ENCODE measurements at regions not wholly inside any gene's neighbourhood (a gene's known extent, or its start where the extent isn't known, plus 50 kb on each side); places are given as distances from the start of the nearest gene placed in this dataset.

DNA sequence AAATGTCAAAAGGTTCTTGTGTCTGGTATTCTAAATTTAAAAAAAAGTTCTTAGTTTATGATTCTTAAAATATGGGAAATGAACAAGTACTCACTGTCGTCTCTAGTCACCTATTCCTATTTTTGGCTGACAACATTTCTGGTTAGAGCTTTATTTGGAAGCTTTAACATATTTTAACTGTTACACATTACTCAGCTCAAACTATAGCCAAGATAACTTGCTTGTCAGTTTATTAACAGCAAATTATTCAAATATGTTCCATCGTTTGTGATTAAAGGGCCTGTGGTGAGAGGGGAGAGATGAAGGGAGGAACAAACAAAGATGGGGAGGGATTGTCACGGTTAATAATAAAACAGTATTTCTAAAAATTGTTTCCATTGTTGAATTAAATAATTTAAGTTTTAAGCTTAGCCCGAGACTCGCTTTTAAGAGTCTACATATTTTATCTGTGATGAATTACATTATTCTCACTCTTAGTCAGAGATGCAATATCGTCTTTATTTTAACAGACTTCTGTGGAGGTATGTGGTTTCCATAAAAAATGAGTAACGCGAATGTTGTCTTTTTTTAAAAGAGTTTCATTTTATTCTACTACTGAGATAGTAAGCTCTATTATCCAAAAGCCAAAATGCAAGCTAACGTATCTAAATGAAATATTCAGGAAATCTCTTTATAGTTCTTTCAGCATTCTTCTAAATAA, 321.9 kb upstream of the PMFBP1 start:
- H3K27ac ChIP-seq = no peak overlapping the region
- TF ChIP-seq ZFX (IDR thresholded peaks at IDR 0.05) = no peak
- no peak for TF ChIP-seq CTCF (conservative IDR thresholded peaks at IDR 0.05)

DNA sequence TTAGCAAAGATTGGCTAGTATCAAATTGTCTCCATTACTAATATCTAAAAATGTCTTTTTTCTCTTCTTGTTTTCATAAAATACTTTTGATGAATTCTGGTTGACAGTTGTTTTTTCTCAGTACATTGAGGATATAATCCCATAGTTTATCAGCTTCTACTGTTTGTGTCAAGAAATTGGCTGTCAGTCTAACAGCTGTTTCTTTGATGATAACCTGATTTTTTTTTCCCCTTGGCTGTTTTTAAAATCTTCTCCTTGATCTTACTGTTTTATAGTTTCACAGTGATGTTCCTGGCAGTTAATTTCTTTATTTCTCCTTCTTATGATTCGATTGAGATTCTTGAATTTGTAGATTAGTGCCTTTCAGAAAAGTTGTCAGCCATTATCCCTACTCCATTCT, 315.3 kb upstream of the PMFBP1 start:
- TF ChIP-seq CTCF (conservative IDR thresholded peaks at IDR 0.05) (no peak), ZFX (IDR thresholded peaks at IDR 0.05) (no peak)

GRCh38 chr16:72482695-72483094, 310.7 kb upstream of the PMFBP1 start:
- no peak for TF ChIP-seq CTCF (conservative IDR thresholded peaks at IDR 0.05)
- no peak for TF ChIP-seq ZFX (IDR thresholded peaks at IDR 0.05)
- no peak overlapping the region for H3K27ac ChIP-seq

More for the DNA sequence above, 315.3 kb upstream of the PMFBP1 start:
- H3K27ac ChIP-seq = no peak overlapping the region

- H3K27ac ChIP-seq = no peak overlapping the region
- TF ChIP-seq ZFX (IDR thresholded peaks at IDR 0.05) = no peak
- TF ChIP-seq CTCF (conservative IDR thresholded peaks at IDR 0.05) = no peak
Measured at GRCh38 chr16:72481419-72481818, 309.5 kb upstream of the PMFBP1 start.

GRCh38 chr16:72480911-72481310, 309.0 kb upstream of the PMFBP1 start:
- H3K27ac ChIP-seq = no peak overlapping the region
- TF ChIP-seq CTCF (conservative IDR thresholded peaks at IDR 0.05) (no peak), ZFX (IDR thresholded peaks at IDR 0.05) (no peak)

GRCh38 chr16:72475688-72476087, 303.7 kb upstream of the PMFBP1 start:
- H3K27ac ChIP-seq = no peak overlapping the region
- TF ChIP-seq CTCF (conservative IDR thresholded peaks at IDR 0.05) = no peak
- TF ChIP-seq ZFX (IDR thresholded peaks at IDR 0.05) = no peak

DNA sequence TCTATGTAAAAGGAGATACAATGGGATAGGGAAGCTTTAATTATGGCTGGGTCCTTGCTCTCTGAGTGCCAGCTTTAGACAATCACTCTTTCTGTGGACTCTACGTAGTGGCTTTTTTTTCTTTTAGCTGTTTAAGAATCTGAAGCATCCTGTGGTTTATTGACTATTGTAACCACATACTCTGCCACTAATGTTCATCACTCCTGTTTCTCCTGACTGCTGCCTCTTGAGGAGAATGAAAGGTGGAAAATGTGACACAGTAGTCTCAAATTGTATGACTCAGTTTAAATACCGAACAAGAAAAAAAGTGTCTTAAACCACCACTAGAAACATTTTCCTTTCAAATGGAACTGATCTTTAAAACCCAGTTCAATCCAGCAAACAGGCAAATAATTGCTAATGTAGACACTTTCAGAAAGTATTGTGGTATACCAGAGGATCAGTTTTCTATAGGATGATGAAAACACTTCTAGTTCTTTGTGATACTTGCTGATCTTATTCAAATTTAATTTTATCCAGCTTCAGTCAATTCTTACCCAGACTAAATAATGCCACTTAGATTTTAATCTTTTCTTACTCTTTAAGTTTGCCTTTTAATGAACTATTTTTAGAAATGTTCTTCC, 302.7 kb upstream of the PMFBP1 start:
- TF ChIP-seq ZFX (IDR thresholded peaks at IDR 0.05) = no peak
- no peak for TF ChIP-seq CTCF (conservative IDR thresholded peaks at IDR 0.05)

More for the DNA sequence above, 302.7 kb upstream of the PMFBP1 start:
- H3K27ac ChIP-seq = no peak overlapping the region

Measured in C4-2B (cell line).